NCI-H187 treated with DMSO at 0.1 percent for 48 hours (cell line): ENCODE measurements at regions not wholly inside any gene's neighbourhood (a gene's known extent, or its start where the extent isn't known, plus 50 kb on each side); places are given as distances from the start of the nearest gene placed in this dataset.

Experiments
- DNase-seq: peaks from one replicate; lab custom pipeline; 2025; lab: John Stamatoyannopoulos, UW

DNA sequence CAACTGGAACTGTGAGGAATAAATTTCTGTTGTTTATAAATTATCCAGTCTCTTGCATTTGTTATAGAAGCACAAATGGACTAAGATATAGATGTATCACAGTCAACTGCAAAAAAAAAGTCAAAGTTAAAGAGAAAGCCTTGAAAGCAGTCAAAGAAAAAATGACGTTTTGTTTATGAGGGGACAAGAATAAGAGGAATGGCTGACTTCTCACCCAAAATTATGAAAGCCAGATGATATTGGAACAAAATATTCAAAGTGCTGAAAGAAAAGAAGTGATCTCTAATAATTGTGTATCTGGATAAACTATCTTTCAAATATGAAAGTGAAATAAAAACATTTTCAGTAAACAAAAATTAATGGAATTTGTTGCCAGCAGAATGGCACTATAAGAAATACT lies 171.8 kb upstream of the IGF1R start:
- no peak for DNase-seq

DNA sequence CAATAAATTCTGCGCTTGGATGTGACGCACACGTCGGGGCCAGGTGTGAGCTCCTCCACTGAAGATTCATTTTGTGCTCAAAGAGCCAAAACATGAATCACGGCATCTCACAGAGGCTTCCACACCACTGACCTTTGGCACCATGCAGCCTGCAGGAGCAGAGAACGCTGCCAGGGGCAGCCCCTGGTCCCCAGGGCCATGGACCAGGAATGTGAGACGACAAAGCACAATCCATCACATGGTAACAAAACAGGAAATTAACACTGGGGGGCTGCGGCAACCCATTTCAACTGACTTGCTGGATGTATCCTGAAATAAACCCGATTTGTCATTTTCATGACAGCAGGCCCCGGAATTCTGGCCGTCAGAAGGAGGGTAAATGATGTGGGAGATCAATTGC lies 167.5 kb upstream of the IGF1R start:
- no peak for DNase-seq

GRCh38 chr15:98483575-98484130 lies 164.7 kb upstream of the IGF1R start:
- DNase-seq, result no peak

GRCh38 chr15:98484914-98485313 lies 163.4 kb upstream of the IGF1R start:
- no peak for DNase-seq

- no peak for DNase-seq
Observed at GRCh38 chr15:98485451-98485850, 162.9 kb upstream of the IGF1R start.

DNA sequence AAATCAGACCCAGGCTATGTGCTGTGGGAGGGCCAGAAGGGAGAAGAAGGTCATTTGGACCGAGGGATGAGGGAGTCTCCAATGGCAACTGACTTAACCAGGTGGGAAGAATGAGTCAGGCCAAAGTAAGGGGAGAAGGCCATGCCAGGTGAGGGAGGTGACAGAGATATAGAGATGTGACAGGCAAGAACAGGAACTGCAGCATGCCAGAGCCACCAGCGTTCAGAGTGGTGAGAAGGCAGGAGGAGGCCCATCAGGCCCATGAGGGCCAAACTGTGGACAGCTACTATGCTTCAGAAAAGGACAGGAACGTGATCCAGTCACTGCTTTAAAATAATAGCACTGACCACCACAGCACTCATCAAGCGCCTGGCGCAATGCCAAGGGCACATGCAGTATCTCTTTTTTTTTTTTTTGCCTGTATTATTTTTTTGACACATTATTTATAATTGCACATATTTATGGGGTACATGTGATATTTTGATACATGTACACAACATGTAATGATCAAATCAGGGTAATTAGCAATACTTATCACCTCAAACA lies 154.3 kb upstream of the IGF1R start:
- DNase-seq, result no peak

DNA sequence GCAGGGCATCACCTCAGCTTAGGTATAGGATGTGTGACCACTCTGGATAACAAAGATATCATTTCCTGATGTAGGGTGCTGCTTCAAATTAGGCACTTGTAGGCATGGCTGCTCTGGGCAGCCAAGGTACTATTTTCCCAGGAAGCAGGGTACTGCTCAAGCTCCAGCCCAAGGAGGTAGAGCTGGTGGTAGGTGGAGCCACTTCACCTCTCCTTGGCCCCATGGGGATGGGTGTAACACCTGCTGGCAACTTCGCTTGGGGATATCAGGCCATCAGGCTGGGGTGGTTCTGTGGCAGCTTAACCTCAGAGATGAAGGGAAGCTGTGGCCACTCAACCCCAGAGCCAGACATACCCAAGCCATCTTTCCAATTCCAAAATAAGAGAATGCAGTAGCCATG lies 147.1 kb upstream of the IGF1R start:
- no peak for DNase-seq

- DNase-seq, result no peak
Observed at GRCh38 chr15:98501632-98502031, 146.7 kb upstream of the IGF1R start.

- no peak for DNase-seq
Observed at GRCh38 chr15:98503970-98504369, 144.4 kb upstream of the IGF1R start.

DNA sequence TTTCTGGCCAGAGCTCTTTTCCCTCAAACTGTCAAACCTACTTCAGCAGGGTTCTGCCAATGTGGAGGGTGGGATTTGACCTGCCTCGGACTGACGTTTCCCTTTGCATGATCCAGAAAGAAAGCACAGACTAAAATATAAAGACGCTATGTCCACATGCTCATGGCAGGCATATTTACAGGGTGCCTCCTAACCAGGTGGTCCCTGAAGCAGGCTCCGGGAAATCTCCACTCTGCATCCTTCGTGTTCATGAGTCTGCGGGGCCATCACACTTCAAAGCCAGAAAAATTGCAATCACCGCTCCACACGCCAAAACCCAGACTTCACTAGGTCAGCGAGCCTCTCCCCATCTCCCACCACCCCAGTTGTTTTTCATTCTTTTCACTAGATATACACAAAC lies 143.3 kb upstream of the IGF1R start:
- DNase-seq, result no peak

GRCh38 chr15:98505611-98506031 lies 142.7 kb upstream of the IGF1R start:
- DNase-seq, result no peak

GRCh38 chr15:98506172-98506571 lies 142.2 kb upstream of the IGF1R start:
- no peak for DNase-seq

GRCh38 chr15:98506711-98507110 lies 141.6 kb upstream of the IGF1R start:
- DNase-seq, result no peak

DNA sequence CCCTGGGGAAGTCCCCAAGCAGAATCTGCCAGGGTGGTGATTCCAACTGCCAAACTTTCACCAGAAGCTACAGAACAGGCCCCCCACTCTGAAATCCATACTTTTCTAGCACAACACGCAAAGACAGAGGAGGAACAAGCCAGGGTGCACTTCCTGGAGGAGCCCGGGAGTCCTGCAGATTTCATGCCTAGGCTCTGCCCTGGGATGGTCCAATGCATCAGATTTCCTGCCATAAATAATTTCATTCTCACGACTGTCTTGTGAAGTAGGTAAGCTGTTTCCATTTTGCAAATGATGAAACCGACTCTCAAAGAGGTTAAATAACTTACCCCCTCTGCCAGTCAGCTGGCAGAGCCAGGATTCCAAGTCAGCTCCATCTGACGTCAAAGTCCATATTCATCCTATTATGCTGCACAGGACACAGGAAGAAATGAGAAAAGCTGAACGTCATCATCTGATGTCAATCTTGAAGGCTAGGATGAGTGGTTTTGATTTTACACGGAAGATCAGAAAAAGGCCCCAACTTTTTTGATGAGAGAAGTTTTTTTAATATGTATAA lies 134.8 kb upstream of the IGF1R start:
- DNase-seq, result no peak

GRCh38 chr15:98514034-98514622 lies 134.2 kb upstream of the IGF1R start:
- DNase-seq, result no peak

DNA sequence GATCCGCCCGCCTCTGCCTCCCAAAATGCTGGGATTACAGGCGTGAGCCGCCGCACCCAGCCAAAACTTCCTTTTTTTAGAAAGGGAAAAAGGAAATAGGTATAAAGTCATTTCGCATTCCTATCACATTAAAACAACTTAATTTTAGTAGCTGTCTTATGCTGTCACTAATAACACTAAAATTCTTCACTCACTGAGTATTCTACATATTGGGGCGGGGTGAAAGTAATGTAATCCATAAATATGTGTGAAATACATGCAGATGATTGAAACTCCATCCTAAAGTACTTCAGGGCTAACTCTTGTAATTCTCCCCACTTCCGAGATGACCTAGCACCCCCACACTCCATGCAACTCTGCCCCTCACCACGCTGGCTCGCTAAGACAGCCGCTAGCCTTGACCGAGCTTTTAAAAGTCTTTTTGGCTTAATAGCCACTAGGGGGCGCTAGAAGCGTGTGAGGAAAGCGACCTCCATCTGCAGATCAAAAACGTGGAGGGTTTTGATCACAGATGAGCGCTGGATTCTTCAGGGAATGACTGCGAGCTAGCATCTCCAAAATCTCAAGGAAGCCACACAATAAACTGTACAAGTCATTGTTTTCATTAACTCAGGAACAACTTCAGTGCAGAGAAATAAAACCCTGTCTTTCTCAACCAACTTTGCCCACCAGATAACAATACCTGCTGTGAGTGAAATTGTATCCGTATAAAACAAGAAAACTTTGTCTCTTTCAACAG lies 129.3 kb upstream of the IGF1R start:
- no peak for DNase-seq

DNA sequence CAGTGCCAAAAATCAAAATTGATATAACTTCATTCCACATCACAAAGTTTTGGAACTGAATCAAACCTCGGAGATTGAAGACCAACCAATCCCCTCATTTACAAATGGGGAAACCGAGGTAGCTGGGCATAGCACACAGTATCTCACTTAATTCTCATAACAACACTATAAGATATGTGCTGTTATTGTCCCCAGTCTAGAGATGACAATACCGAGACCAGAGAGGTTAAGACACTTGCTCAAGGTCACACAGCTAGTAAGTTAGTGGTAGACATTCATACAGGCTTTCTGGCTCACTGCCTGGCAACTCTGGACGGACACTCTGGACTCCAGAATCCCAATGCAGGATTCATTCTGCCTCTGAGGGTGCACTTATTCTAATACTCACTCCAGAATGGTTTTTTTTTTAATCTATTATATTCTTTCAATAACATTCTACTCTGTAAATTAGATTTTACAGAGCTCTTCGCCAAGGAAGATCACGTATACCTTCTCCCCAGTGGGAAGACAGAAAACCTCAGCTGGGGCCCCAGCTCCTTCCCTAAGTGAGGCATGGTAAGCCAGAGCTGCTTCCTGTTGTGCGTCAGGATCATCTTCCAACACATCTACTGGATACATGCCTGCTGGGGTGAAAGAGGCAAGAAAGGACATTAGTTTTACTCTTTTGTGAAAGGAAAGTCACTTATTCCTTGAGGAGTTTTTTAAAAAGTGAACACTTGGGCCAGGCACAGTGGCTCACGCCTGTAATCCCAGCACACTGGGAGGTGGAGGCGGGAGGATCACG lies 128.4 kb upstream of the IGF1R start:
- DNase-seq, result no peak

DNA sequence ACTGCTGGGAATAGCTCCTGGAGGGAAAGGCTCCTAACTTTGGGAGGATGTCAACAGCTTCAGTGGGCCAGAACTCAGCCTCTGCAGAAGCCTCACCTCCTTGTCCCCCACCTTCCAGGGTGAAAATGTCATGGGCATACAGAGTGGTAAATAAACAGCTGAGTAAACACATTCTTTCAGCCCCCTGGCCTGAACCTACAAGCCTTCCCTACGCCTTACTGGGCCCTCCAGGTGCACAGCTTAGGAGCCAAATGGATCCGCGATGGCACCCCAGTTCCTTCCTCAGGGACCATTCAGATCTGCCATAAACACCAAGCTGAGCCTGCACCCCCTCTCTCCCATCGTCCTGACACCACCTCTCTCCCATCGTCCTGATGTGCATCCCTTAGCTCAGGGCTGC lies 126.2 kb upstream of the IGF1R start:
- DNase-seq, result no peak

DNA sequence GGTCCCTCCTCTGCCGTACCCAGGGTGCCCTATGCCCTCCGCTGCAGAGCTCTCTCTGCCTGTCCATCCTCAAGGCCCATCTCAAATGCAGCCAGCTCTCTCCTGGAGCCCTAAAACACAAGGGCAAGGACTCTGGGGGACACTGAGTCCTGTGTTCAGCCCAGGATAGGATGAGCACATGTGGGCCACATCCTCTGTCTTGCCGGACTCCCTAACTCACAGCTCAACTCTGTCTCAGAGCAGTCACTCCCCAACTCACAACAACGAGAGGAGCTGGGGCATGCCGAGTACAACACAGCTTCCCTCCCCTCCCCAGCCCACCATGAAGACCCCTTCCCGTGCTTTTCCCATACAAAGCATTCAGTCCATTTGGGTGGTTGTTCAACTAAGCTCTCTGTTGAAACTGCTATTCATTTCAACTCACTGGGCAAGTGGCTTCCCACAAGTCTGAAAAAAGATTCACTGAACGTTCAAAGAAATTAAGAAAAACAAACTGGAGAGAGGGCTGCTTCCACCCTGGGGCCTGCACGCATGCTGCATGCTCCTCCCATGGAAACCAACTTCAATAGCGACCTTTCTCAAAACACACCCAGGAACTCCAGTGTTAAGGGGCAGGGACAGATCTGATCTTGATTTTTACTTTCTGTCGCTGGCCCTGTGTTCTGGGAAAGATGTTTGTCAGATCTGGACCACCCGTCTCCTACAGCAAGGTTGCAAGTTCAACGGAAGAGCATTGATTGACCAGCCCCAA lies 124.3 kb upstream of the IGF1R start:
- no peak for DNase-seq

DNA sequence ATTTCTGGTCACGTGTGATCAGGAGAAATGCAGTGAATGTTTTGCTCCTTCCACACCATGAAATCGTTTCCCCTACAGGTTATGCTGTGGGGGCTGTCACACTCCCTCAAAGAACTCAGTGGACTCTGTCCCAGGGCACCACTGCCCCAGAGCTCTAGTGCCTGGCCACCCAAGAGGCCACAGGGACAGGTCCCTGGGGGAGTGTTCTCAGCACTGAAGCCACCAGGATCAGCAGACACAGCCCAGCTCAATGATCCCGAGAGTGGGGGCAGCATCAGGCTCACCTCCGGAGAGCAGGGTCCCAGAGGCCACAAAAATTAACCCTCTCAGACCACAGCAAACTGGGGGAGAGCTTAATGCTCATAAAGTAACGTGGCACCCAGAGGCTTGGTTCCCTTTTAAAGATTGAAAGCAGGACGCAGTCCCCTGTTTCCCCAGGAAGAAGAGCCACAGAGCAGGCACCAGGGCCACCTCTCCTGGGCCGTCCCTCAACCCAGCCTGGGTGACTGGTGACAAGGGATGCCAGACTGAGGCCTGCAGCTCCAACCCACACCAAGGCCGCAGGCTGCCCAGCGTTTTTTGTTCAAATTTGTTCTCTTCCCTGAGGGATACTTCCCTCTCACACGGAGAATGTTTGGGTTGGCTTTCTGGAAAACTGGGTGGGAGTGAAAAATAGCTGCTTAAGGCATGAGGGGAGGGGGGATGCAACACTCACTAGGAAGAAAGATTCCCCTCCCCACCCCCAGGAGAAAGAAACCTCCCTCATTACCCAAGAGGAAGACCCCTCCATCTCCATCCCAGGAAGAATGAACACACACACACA lies 123.3 kb upstream of the IGF1R start:
- DNase-seq, result no peak

DNA sequence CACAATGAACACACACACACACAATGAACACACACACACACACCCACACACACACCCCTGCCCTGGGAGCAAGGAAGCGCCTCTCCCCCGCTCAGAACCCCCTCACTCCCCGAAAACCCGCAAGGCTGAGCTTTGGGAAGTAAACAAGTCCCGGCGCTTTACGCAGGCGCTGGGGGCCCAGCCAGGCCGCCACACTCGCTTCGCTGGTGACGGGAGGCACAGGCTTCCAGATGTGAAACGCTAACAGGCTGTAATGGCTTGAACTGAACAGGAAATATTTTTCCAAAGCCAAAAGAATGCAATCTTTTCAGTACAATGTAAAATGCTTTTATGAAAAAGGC lies 122.7 kb upstream of the IGF1R start:
- no peak for DNase-seq
